Limb (tissue), 2 donors: ENCODE measurements at regions not wholly inside any gene's neighbourhood (a gene's known extent, or its start where the extent isn't known, plus 50 kb on each side); places are given as distances from the start of the nearest gene placed in this dataset.
A peak's percentile ranks its signal among the peaks of the same experiment; 100 is the strongest.

Experiments
- DNase-seq, 2 donors: peaks; one replicate each; pipeline ENCODE4 v3.0.0-alpha.2; 2016; ENCODE audit errors: extremely low spot score in 2 of 2

GRCh38 chr1:95370691-95371562, 136.9 kb downstream of the RWDD3 start:
- no peak for DNase-seq

DNA sequence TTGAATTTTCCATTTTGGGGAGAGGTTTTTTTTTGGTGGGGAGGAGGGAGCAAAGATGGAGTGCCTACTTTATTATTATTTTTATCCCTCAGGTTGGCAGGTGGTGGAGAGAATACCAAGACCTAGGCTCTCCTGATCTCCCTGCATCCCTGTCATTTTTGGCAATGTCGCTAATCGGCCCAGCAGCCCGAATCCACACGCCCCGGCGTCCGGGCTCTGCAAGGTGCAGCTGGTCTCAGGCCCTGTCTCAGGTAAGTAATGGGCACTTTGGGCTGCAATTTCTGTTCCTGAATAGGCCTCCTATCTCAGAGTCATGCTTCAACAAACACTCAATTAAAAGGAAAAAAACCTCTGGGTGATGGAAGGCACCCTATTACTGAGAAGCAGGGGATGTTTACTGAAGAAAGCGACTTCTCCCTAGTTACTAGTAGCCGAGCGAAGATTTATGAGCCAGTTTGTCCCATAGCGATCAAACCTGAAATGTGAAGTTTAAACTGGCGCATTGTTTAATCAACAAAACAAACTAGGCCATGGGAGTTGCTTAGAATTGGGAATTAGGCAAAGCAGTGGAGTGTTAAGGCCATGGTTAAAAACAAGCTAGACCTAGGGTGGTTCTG, 137.8 kb downstream of the RWDD3 start:
- no peak for DNase-seq

GRCh38 chr1:95375174-95375573, 141.2 kb downstream of the RWDD3 start:
- DNase-seq = no peak

GRCh38 chr1:95380909-95381308, 146.9 kb downstream of the RWDD3 start:
- DNase-seq = no peak

DNA sequence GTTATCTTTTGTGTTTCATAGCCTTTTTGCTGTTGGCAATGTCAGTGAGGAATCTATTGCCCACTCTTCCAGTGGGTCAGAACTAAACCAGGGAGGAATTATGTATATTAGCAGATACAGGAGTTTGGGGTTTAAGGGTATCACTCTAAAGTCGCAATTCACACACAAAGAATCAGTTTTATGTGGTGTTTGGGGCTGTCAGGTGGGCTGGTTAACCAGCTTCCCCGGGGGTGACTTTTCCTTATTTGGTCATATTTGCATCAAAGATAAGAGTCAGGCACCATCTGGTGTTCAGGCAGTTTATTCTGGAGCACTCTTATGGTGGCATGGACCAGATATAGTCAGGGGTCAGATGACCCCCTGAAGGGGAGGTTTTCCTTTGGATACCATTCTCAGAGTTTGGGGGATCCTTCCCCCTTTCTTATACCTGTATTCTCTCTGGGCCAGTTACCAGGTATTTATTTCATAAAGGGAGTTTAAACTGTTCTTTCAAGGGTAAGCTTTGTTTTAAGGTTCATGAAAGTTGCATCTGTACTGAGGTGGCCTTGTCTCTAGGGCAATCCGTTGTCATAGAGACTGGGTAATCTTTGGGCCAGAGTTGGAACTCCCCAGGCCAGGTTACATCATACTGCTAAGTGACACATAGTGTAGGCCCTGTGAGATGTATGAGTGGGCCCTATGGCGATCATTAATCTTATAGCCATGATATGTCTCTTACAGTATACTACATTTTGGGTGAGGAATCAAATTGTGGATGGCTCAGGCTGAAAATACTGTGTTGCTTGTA, 148.2 kb downstream of the RWDD3 start:
- DNase-seq = no peak

GRCh38 chr1:95383111-95383510, 149.1 kb downstream of the RWDD3 start:
- no peak for DNase-seq

DNA sequence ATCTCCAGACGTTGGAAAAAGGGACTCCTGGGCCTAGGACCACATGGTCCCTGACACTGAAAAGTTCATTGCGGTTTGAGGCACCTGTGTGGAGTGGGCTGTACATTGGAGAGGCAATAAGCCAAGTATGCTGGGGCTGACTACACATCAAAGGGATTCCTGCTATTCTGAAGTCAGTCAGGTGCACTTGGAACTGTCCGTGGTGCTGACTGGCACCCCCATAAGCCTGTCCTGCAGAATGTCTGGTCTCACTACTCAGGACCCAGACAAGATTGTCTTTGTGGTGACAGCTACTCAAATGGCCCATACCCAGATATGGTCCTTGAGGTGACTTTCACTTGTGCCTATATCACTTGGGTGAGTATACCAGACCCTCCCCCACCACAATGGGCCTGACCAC, 150.6 kb downstream of the RWDD3 start:
- peak; percentile 21 to 63 for DNase-seq

GRCh38 chr1:95386371-95386770, 152.4 kb downstream of the RWDD3 start:
- no peak for DNase-seq

DNA sequence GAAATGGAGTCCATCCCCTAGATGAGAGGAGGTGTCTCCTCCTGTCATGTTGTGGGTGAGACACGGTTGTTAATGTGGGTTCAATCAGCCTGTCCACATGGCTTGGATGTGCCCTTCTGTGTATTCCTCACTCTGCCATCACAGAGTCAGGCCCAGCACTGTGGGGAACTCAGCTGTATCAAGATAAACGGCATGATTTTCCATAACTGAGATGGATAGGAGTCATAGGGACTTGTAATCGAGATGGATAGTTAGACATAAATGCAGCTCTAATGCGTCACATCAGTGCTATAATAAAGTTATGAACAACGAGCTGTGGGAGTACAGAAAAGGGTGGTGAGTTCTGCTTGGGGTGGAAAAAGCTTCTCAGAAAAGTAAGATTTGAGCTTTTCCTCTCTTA, 152.9 kb downstream of the RWDD3 start:
- DNase-seq = no peak

DNA sequence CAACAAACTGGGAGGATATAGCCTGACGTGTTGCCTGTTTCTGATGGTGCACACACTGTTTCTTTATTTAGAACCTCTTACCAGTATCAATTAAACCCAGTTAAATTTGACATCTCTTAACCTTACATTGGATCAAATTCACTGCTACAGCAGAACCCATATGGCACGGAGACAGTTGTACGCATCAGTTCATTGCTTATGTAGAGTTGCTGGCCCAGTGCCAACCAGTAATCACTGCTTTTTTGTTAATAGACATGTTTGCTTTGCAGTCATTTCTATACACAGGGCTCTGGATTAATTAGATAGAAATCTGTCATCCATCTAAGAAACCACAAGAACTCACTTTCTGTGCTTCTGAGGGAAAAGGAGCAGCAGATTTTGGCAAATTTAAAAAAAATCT, 154.0 kb downstream of the RWDD3 start:
- no peak for DNase-seq

GRCh38 chr1:95393434-95393833, 159.4 kb downstream of the RWDD3 start:
- no peak for DNase-seq

DNA sequence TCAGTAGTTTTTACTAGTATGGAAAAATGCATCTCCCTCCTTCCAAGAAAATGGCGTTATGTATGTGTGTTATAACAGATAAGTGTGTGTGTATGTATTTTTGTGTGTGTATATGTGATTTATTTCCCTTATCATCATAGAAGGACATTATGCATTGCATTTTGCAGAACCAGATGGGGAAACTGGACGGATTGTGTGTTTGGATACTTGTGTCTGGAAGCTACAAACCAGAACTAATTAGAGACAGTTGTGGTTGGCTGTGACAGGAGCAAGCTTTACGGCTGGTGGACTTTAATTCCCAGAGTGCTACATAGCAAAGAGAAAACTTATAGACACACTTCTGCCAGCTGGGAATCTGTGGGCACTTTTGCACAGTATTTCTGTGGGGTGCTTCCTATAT, 162.5 kb downstream of the RWDD3 start:
- DNase-seq = no peak

GRCh38 chr1:95402780-95403179, 168.8 kb downstream of the RWDD3 start:
- DNase-seq = no peak

GRCh38 chr1:95406279-95406678, 172.3 kb downstream of the RWDD3 start:
- DNase-seq = no peak

DNA sequence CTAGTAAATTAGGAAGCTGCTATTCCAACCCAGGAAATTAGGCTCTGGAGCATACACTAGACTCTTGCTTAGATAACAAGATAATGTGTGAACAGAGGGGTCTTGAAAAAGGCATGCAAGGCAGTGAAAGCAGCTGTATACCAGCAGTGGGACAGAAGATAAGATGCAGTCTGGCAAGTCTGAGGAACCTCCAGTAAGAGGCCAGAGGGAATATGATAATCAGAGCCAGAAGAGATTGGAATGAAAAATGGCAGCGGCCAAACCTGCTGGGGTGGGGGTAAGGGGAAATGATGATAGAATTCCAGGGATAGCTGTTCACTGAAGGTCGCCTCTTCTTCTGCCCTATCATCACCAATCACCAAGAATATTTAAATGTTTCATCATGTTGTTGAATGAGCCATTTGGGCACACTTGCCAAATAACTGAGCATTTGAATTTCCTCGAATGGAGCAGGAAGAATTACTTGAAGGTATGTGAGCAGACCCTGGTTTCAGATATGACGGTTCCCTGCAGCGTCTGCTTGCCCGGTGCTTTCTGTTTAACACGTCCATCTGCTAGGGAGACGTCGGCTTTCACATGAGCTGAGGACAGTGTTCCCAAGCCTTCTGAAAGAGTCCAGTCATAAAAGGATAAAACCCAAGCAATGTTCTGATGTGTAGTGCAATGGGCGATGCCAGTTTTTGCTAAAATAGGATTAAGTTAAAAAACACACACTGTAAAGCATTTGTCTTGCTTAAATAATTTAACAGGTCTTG, 173.3 kb downstream of the RWDD3 start:
- DNase-seq = peak; percentile 24 to 35

GRCh38 chr1:95407886-95408291, 173.9 kb downstream of the RWDD3 start:
- DNase-seq = peak; percentile 13 to 42

DNA sequence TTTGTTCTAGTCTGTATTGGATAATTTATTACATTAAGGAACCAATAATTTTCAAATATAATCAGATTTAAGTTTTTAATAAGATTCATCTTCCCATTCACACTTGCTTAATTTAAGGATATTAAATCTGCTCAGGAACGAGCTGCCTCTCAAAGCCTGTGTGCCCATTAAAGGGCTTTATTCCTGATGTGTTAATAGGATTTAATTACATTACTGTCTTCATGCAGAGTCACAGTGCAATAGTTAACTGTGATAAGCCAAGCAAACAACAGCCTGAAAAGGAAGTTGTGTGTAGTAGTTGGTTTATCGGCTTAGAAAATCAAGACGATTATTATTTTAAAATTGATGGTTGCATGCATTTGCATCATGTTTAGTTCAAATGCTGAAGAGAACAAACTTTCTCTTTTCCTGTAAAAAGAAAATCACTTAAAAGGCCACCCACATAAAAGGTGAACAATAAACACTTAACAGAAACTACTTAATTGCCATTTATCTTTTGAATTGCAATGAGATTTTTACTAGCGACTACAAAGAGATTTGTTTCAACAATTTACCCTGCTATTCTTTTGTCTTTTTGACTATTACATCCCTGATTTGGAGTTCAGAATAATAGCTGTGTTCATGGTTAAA, 174.6 kb downstream of the RWDD3 start:
- DNase-seq = no peak

DNA sequence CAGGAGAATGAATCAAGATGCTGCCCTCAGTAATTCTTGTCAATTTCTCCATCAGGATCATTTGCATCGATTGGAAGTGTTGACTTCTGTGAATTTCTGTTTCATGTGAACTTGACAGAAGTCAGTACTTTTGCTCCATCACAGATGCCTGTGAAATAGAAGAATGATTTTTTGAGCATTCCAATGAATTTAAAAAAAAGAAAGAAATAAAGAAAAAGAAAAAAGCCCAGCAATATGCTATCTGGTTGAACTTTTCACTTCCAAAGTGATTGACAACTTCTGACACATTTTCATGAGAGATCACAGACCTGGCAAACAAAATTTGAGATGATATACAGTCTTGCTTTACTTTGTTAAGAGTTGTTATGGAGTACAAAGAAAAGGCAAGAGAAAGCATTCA, 175.3 kb downstream of the RWDD3 start:
- DNase-seq = no peak

DNA sequence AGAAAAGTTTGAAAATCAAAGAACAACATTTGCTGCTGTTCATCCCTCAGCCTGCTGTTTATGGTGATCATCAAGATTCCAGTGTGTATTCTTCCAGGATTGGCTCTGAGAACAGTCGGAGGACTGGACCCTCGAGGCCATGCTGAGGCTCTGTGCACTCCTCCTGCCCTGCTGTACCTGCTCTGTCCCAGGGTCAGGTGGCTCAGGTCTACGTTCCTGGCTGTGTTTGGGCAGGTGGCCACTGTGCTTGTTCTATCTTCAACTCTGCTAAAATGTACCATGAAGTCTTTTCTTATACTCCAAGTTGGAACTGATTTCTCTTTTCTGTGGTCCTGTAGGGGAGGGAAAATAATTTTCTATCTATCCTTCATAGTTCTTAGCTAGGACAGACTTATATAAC, 175.9 kb downstream of the RWDD3 start:
- DNase-seq = no peak

GRCh38 chr1:95415146-95415545, 181.1 kb downstream of the RWDD3 start:
- peak in 1 of 2 donors; percentile 13 for DNase-seq

GRCh38 chr1:95426772-95427171, 192.8 kb downstream of the RWDD3 start:
- no peak for DNase-seq
